ENCODE measurements at regions not wholly inside any gene's neighbourhood (a gene's known extent, or its start where the extent isn't known, plus 50 kb on each side); places are given as distances from the start of the nearest gene placed in this dataset.
"Not testable (repeated sequence)": the region's sequence is repeated elsewhere in the genome, so short reads cannot be mapped to it uniquely, and the experiment has no call there.

- not testable (repeated sequence) for H3K27me3 ChIP-seq (ENCODE audit: control insufficient read depth in 3 of 3, insufficient read depth in 3 of 3, low read depth in 1 of 3, low read length in 3 of 3); H2AK5ac ChIP-seq (ENCODE audit: low read depth, low read length); H3K4ac ChIP-seq (ENCODE audit: low read length); DNase-seq (ENCODE audit: low spot score); H3K79me1 ChIP-seq (ENCODE audit: low read depth, low read length); H3K18ac ChIP-seq (ENCODE audit: low read length); H2AFZ ChIP-seq (ENCODE audit: low read length); H2BK120ac ChIP-seq (ENCODE audit: low read depth, low read length); H2BK5ac ChIP-seq (ENCODE audit: low read length); H3K9ac ChIP-seq (ENCODE audit: low read depth, low read length, poor library complexity); H3K4me1 ChIP-seq (ENCODE audit: control insufficient read depth in 2 of 2, insufficient read depth in 1 of 2, low read depth in 1 of 2, low read length in 2 of 2); H4K91ac ChIP-seq (ENCODE audit: low read depth, low read length, poor library complexity); H3K4me3 ChIP-seq (ENCODE audit: low read length in 2 of 2); H3K9me3 ChIP-seq (replicated peaks in 1 of 2; ENCODE audit: control insufficient read depth in 2 of 2, insufficient read depth in 1 of 2, low read depth in 1 of 2, low read length in 2 of 2); H2BK15ac ChIP-seq (ENCODE audit: low read length); H3K27ac ChIP-seq (replicated peaks; ENCODE audit: low read length); H3K14ac ChIP-seq (ENCODE audit: low read length); H4K8ac ChIP-seq (ENCODE audit: low read depth, low read length); H2BK12ac ChIP-seq (ENCODE audit: low read length); H3K4me2 ChIP-seq (ENCODE audit: insufficient read depth, low read length, poor library complexity, severe bottlenecking); H3K23ac ChIP-seq (ENCODE audit: low read depth, low read length, poor library complexity); H3K36me3 ChIP-seq (replicated peaks in 1 of 2; ENCODE audit: control insufficient read depth in 2 of 2, insufficient read depth in 2 of 2, low read length in 2 of 2)
- WGBS, 2 donors (ENCODE audit: extremely low coverage in 2 of 2, insufficient read length in 2 of 2, insufficient replicate concordance in 1 of 2), result no CpG with 5 or more reads among the region's 5 CpGs
Observed at GRCh38 chr13:109398071-109398470, 388.3 kb downstream of the IRS2 start.

GRCh38 chr13:109397285-109397684 lies 389.1 kb downstream of the IRS2 start:
- H2BK15ac ChIP-seq (ENCODE audit: low read length), result no peak overlapping the region
- H3K79me1 ChIP-seq (ENCODE audit: low read depth, low read length), result no peaks in the 10 kb centered on the region
- no peak overlapping the region for H3K4ac ChIP-seq (ENCODE audit: low read length)
- H3K4me2 ChIP-seq (ENCODE audit: insufficient read depth, low read length, poor library complexity, severe bottlenecking), result no peak overlapping the region
- H4K8ac ChIP-seq (ENCODE audit: low read depth, low read length), result no peak overlapping the region
- H3K27ac ChIP-seq (replicated peaks; ENCODE audit: low read length), result no peak overlapping the region
- no peak overlapping the region for H3K18ac ChIP-seq (ENCODE audit: low read length)
- H3K9ac ChIP-seq (ENCODE audit: low read depth, low read length, poor library complexity), result no peak overlapping the region
- no peaks in the 10 kb centered on the region for H3K9me3 ChIP-seq (replicated peaks in 1 of 2; ENCODE audit: control insufficient read depth in 2 of 2, insufficient read depth in 1 of 2, low read depth in 1 of 2, low read length in 2 of 2)
- no peak overlapping the region for H3K14ac ChIP-seq (ENCODE audit: low read length)
- DNase-seq (ENCODE audit: low spot score), result no peak
- H3K27me3 ChIP-seq (ENCODE audit: control insufficient read depth in 3 of 3, insufficient read depth in 3 of 3, low read depth in 1 of 3, low read length in 3 of 3), result no peaks in the 10 kb centered on the region
- no peaks in the 10 kb centered on the region for H3K36me3 ChIP-seq (replicated peaks in 1 of 2; ENCODE audit: control insufficient read depth in 2 of 2, insufficient read depth in 2 of 2, low read length in 2 of 2)
- peaks cover 0 to 4% of the 10 kb centered on the region in 2 donors for H3K4me1 ChIP-seq (ENCODE audit: control insufficient read depth in 2 of 2, insufficient read depth in 1 of 2, low read depth in 1 of 2, low read length in 2 of 2)
- no peak overlapping the region for H2AFZ ChIP-seq (ENCODE audit: low read length)
- WGBS, 2 donors (ENCODE audit: extremely low coverage in 2 of 2, insufficient read length in 2 of 2, insufficient replicate concordance in 1 of 2), result no CpG with 5 or more reads among the region's 3 CpGs
- H2BK5ac ChIP-seq (ENCODE audit: low read length), result no peak overlapping the region
- no peak overlapping the region for H3K4me3 ChIP-seq (ENCODE audit: low read length in 2 of 2)
- no peak overlapping the region for H2BK12ac ChIP-seq (ENCODE audit: low read length)
- H2AK5ac ChIP-seq (ENCODE audit: low read depth, low read length), result no peak overlapping the region
- no peak overlapping the region for H3K23ac ChIP-seq (ENCODE audit: low read depth, low read length, poor library complexity)
- H4K91ac ChIP-seq (ENCODE audit: low read depth, low read length, poor library complexity), result no peak overlapping the region
- no peak overlapping the region for H2BK120ac ChIP-seq (ENCODE audit: low read depth, low read length)

- no peak overlapping the region for H3K18ac ChIP-seq (ENCODE audit: low read length)
- H4K8ac ChIP-seq (ENCODE audit: low read depth, low read length), result no peak overlapping the region
- no peak overlapping the region for H2BK120ac ChIP-seq (ENCODE audit: low read depth, low read length)
- no peak overlapping the region for H3K4ac ChIP-seq (ENCODE audit: low read length)
- no peak overlapping the region for H3K23ac ChIP-seq (ENCODE audit: low read depth, low read length, poor library complexity)
- H3K27ac ChIP-seq (replicated peaks; ENCODE audit: low read length), result no peak overlapping the region
- H2BK12ac ChIP-seq (ENCODE audit: low read length), result no peak overlapping the region
- H2BK15ac ChIP-seq (ENCODE audit: low read length), result no peak overlapping the region
- no peak overlapping the region for H2AFZ ChIP-seq (ENCODE audit: low read length)
- no peak overlapping the region for H4K91ac ChIP-seq (ENCODE audit: low read depth, low read length, poor library complexity)
- no peaks in the 10 kb centered on the region for H3K9me3 ChIP-seq (replicated peaks in 1 of 2; ENCODE audit: control insufficient read depth in 2 of 2, insufficient read depth in 1 of 2, low read depth in 1 of 2, low read length in 2 of 2)
- H3K79me1 ChIP-seq (ENCODE audit: low read depth, low read length), result no peaks in the 10 kb centered on the region
- H3K14ac ChIP-seq (ENCODE audit: low read length), result no peak overlapping the region
- H3K4me2 ChIP-seq (ENCODE audit: insufficient read depth, low read length, poor library complexity, severe bottlenecking), result no peak overlapping the region
- no peak overlapping the region for H3K4me3 ChIP-seq (ENCODE audit: low read length in 2 of 2)
- DNase-seq (ENCODE audit: low spot score), result no peak
- peaks cover 0 to 4% of the 10 kb centered on the region in 2 donors for H3K4me1 ChIP-seq (ENCODE audit: control insufficient read depth in 2 of 2, insufficient read depth in 1 of 2, low read depth in 1 of 2, low read length in 2 of 2)
- H3K27me3 ChIP-seq (ENCODE audit: control insufficient read depth in 3 of 3, insufficient read depth in 3 of 3, low read depth in 1 of 3, low read length in 3 of 3), result no peaks in the 10 kb centered on the region
- no peak overlapping the region for H3K9ac ChIP-seq (ENCODE audit: low read depth, low read length, poor library complexity)
- no peak overlapping the region for H2BK5ac ChIP-seq (ENCODE audit: low read length)
- H3K36me3 ChIP-seq (replicated peaks in 1 of 2; ENCODE audit: control insufficient read depth in 2 of 2, insufficient read depth in 2 of 2, low read length in 2 of 2), result no peaks in the 10 kb centered on the region
- WGBS, 2 donors (ENCODE audit: extremely low coverage in 2 of 2, insufficient read length in 2 of 2, insufficient replicate concordance in 1 of 2), result no CpG with 5 or more reads among the region's 9 CpGs
- no peak overlapping the region for H2AK5ac ChIP-seq (ENCODE audit: low read depth, low read length)
Observed at GRCh38 chr13:109396266-109396665, 390.1 kb downstream of the IRS2 start.

- DNase-seq (ENCODE audit: low spot score), result no peak
- Histone ChIP-seq H2AFZ (ENCODE audit: low read length) (no peak overlapping the region), H3K4me2 (ENCODE audit: insufficient read depth, low read length, poor library complexity, severe bottlenecking) (no peak overlapping the region), H2AK5ac (ENCODE audit: low read depth, low read length) (no peak overlapping the region), H3K23ac (ENCODE audit: low read depth, low read length, poor library complexity) (no peak overlapping the region), H2BK5ac (ENCODE audit: low read length) (no peak overlapping the region), H3K4me3 (ENCODE audit: low read length in 2 of 2) (no peak overlapping the region), H3K9ac (ENCODE audit: low read depth, low read length, poor library complexity) (no peak overlapping the region), H3K4me1 (ENCODE audit: control insufficient read depth in 2 of 2, insufficient read depth in 1 of 2, low read depth in 1 of 2, low read length in 2 of 2) (no peaks in the 10 kb centered on the region), H2BK15ac (ENCODE audit: low read length) (no peak overlapping the region), H3K9me3 (replicated peaks in 1 of 2; ENCODE audit: control insufficient read depth in 2 of 2, insufficient read depth in 1 of 2, low read depth in 1 of 2, low read length in 2 of 2) (no peaks in the 10 kb centered on the region), H3K14ac (ENCODE audit: low read length) (no peak overlapping the region), H4K8ac (ENCODE audit: low read depth, low read length) (no peak overlapping the region), H2BK12ac (ENCODE audit: low read length) (no peak overlapping the region), H4K91ac (ENCODE audit: low read depth, low read length, poor library complexity) (no peak overlapping the region), H3K18ac (ENCODE audit: low read length) (no peak overlapping the region), H3K36me3 (replicated peaks in 1 of 2; ENCODE audit: control insufficient read depth in 2 of 2, insufficient read depth in 2 of 2, low read length in 2 of 2) (no peaks in the 10 kb centered on the region), H2BK120ac (ENCODE audit: low read depth, low read length) (no peak overlapping the region), H3K27ac (replicated peaks; ENCODE audit: low read length) (no peak overlapping the region), H3K79me1 (ENCODE audit: low read depth, low read length) (no peaks in the 10 kb centered on the region), H3K27me3 (ENCODE audit: control insufficient read depth in 3 of 3, insufficient read depth in 3 of 3, low read depth in 1 of 3, low read length in 3 of 3) (no peaks in the 10 kb centered on the region), H3K4ac (ENCODE audit: low read length) (no peak overlapping the region)
- no CpG with 5 or more reads among the region's 5 CpGs for WGBS, 2 donors (ENCODE audit: extremely low coverage in 2 of 2, insufficient read length in 2 of 2, insufficient replicate concordance in 1 of 2)
Observed at GRCh38 chr13:109395014-109395413, 391.4 kb downstream of the IRS2 start.

Measured in neuronal stem cell (in vitro differentiated cells).